ENCODE measurements at regions not wholly inside any gene's neighbourhood (a gene's known extent, or its start where the extent isn't known, plus 50 kb on each side); places are given as distances from the start of the nearest gene placed in this dataset.
A peak's percentile ranks its signal among the peaks of the same experiment; 100 is the strongest.

DNA sequence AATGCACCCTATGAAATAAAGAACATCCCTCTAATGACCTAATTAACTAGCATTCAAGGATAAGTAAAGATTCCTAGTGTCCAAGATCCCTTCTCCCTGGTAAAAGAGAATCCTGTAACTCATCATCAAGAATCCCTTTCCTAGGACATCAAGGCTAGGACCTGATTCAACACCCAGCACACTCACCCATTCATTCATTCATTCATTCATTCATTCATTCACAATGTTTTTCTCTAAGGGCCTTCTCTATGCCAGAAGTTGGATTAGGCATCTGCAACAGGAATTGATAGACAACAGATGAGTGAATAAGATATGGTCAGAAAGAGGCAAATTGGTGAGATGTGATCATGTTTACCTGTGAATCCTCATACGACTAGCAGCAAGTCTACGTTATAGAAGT, 126.8 kb downstream of the OSR1 start:
- no peaks in the 10 kb centered on the region for H3K27me3 ChIP-seq
- no peak for DNase-seq
- no peak overlapping the region for H3K27ac ChIP-seq
- H3K4me1 ChIP-seq = no peaks in the 10 kb centered on the region
- 96 to 97% methylated on average over 2 of the region's 2 CpGs for WGBS, 2 donors
- no peaks in the 10 kb centered on the region for H3K9me3 ChIP-seq
- no peak for ATAC-seq
- H3K36me3 ChIP-seq = no peaks in the 10 kb centered on the region
- intact Hi-C loops (cut with DNase I) = no loop called here
- H3K4me3 ChIP-seq = no peak overlapping the region
- TF ChIP-seq, protein P1, sequence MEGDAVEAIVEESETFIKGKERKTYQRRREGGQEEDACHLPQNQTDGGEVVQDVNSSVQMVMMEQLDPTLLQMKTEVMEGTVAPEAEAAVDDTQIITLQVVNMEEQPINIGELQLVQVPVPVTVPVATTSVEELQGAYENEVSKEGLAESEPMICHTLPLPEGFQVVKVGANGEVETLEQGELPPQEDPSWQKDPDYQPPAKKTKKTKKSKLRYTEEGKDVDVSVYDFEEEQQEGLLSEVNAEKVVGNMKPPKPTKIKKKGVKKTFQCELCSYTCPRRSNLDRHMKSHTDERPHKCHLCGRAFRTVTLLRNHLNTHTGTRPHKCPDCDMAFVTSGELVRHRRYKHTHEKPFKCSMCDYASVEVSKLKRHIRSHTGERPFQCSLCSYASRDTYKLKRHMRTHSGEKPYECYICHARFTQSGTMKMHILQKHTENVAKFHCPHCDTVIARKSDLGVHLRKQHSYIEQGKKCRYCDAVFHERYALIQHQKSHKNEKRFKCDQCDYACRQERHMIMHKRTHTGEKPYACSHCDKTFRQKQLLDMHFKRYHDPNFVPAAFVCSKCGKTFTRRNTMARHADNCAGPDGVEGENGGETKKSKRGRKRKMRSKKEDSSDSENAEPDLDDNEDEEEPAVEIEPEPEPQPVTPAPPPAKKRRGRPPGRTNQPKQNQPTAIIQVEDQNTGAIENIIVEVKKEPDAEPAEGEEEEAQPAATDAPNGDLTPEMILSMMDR (IDR thresholded peaks at IDR 0.05) = no peak

DNA sequence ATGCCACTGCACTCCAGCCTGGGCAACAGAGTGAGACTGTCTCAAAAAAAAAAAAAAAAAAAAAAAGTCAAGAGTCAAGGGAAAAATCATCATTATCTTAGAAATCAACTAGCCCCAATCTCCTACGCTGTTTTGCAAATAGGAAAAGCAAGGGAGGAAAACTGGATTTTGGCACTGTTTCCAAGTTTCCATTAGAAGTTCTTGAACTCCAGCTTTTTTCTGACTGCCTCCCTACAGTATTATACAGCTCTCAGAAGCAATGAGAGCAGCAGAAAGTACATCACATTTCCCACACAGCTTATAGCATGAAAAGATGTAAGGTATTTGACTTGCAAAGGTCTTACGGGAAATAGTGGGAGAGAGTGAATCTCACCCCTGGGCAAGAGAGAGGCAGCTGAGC, 127.8 kb downstream of the OSR1 start:
- no peak overlapping the region for H3K27ac ChIP-seq
- DNase-seq (no peak), ATAC-seq (no peak)
- WGBS, 2 donors = 81% methylated on average over 2 of the region's 2 CpGs
- H3K9me3 ChIP-seq = no peaks in the 10 kb centered on the region
- no peaks in the 10 kb centered on the region for H3K36me3 ChIP-seq
- TF ChIP-seq, protein P1 (IDR thresholded peaks at IDR 0.05) = no peak
- H3K4me3 ChIP-seq = no peak overlapping the region
- H3K4me1 ChIP-seq = no peaks in the 10 kb centered on the region
- H3K27me3 ChIP-seq = no peaks in the 10 kb centered on the region
- intact Hi-C loops (cut with DNase I) = no loop called here

DNA sequence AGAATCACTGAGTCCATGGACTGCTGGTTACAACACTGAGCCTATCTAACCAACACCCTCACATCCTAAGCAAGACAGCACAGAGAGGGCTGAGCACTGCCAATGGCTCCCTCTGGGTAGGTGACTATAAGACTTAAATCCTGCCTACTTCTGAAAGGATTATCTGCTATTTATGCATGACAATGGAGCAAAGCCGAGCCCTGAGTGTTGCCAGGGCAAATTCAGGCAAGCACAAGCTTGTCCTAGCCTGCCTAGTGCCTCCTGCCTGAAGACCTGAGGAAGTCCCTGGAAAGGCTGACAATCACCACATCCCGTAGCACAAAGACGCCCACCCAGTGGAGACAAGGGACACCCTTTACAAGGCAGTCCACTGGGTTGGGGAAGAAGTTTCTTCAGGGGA, 129.7 kb downstream of the OSR1 start:
- WGBS, 2 donors = 88 to 90% methylated on average over 3 of the region's 3 CpGs
- Histone ChIP-seq H3K27me3 (no peaks in the 10 kb centered on the region), H3K27ac (no peak overlapping the region), H3K9me3 (no peaks in the 10 kb centered on the region), H3K4me1 (no peaks in the 10 kb centered on the region), H3K36me3 (no peaks in the 10 kb centered on the region), H3K4me3 (no peak overlapping the region)
- intact Hi-C loops (cut with DNase I) = no loop called here
- no peak for DNase-seq
- ATAC-seq = peak in 1 of 8 donors; percentile 22
- TF ChIP-seq, protein P1 (IDR thresholded peaks at IDR 0.05) = no peak

DNA sequence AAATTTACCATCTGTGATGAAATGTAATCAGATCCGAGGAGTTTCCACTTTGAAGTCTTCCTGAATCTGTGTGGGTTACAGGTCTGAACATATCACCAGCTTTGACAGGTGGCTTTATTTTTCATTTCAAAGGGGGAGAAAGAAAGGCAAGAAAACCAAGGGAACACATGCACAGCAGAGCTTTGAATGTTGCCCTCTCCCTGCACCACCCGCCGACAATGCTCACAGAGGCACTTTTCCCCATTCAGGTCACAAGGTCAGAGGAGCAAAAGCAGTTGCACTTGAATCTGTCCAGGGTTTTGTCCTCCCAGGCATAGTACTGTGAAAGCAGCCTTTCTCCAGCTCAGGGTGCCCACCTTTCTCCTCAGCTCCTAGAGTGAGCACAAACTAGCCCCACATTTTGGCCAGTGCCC, 130.2 kb downstream of the OSR1 start:
- TF ChIP-seq, protein P1 (IDR thresholded peaks at IDR 0.05) = no peak
- peak in 1 of 8 donors; percentile 10 for ATAC-seq
- no peaks in the 10 kb centered on the region for H3K9me3 ChIP-seq
- no peak overlapping the region for H3K4me3 ChIP-seq
- H3K27ac ChIP-seq = no peak overlapping the region
- intact Hi-C loops (cut with DNase I) = no loop called here
- 75 to 89% methylated on average over 3 of the region's 3 CpGs for WGBS, 2 donors
- H3K4me1 ChIP-seq = no peaks in the 10 kb centered on the region
- DNase-seq = no peak
- H3K27me3 ChIP-seq = no peaks in the 10 kb centered on the region
- no peaks in the 10 kb centered on the region for H3K36me3 ChIP-seq

DNA sequence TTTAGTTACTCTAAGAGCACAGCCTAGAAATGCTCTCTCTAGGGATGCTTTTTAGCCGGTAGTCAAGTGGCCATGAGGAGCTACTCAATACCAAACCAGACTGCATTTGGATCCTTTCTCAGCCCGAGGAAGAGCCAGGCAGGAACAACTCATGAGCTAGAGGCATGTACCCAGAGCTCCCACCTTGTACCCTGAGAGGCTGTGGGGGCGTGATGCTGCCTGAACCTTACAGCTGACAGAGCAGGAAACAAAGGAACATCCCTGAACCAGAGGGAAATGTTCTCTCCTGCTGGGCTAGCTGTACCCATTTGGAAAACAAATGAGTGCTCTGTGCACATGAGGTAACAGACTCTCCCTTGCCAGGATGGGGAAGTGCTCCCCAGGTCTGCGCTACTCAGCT, 131.6 kb downstream of the OSR1 start:
- Histone ChIP-seq H3K36me3 (no peaks in the 10 kb centered on the region), H3K4me1 (no peaks in the 10 kb centered on the region), H3K27ac (no peak overlapping the region), H3K9me3 (no peaks in the 10 kb centered on the region), H3K4me3 (no peak overlapping the region), H3K27me3 (no peaks in the 10 kb centered on the region)
- intact Hi-C loops (cut with DNase I) = no loop called here
- 80 to 82% methylated on average over 4 of the region's 4 CpGs for WGBS, 2 donors
- ATAC-seq = no peak
- TF ChIP-seq, protein P1 (IDR thresholded peaks at IDR 0.05) = no peak
- DNase-seq = no peak

All from heart right ventricle (tissue), 16 donors.